Breast epithelium (tissue), 4 donors: ENCODE measurements at regions not wholly inside any gene's neighbourhood (a gene's known extent, or its start where the extent isn't known, plus 50 kb on each side); places are given as distances from the start of the nearest gene placed in this dataset.

Source experiments
- DNase-seq, 2 donors: peaks; one replicate each; pipeline ENCODE4 v3.0.0-alpha.2; 2019; ENCODE audit warnings: low spot score in 2 of 2
- H3K27ac ChIP-seq, 2 donors: fragments of 200-600 bp; sonication (generic) in 1 of 2; one replicate each; pipeline ENCODE4 v1.5.1; 2016 to 2019; ENCODE audit warnings: mild to moderate bottlenecking in 1 of 2
- H3K27me3 ChIP-seq, 2 donors: fragments of 200-600 bp; sonication (generic) in 1 of 2; one replicate each; pipeline versions ENCODE4 v1.5.1 to v1.6.0; 2017 to 2019; ENCODE audit warnings: control low read depth in 1 of 2, mild to moderate bottlenecking in 1 of 2
- H3K36me3 ChIP-seq: fragments of 200-600 bp; one replicate; pipeline ENCODE4 v1.5.1; 2019
- H3K4me1 ChIP-seq, 2 donors: fragments of 200-600 bp; sonication (generic); one replicate each; pipeline ENCODE4 v1.5.1; 2016 to 2019; ENCODE audit warnings: control low read depth in 1 of 2
- H3K4me3 ChIP-seq, 3 donors: fragments of 200-600 bp; sonication (generic); 1 replicate in 2 of 3; 2 replicates in 1 of 3; pipeline ENCODE4 v1.5.1; 2016 to 2019; ENCODE audit warnings: mild to moderate bottlenecking in 3 of 3, moderate library complexity in 2 of 3
- H3K9me3 ChIP-seq, 2 donors: fragments of 200-600 bp; sonication (generic) in 1 of 2; one replicate each; pipeline ENCODE4 v1.5.1; 2016 to 2019; ENCODE audit warnings: control low read depth in 1 of 2
- POLR2A ChIP-seq: fragments of 450-650 bp; IDR thresholded peaks from one replicate; pipeline ENCODE4 v1.6.1; 2016; ENCODE audit warnings: antibody characterized with exemption, mild to moderate bottlenecking, moderate library complexity
- POLR2AphosphoS5 ChIP-seq, 3 donors: sonication (generic); formaldehyde crosslinking; IDR thresholded peaks; one replicate each; pipeline ENCODE4 v1.6.1; 2017; ENCODE audit warnings: antibody characterized with exemption in 3 of 3
- intact Hi-C: fragments of 100-400 bp; cut with DNase I; formaldehyde crosslinking; loops from one replicate; pipeline ENCODE4 v1.15.1; 2023; ENCODE audit warnings: low total_unique reads
- TF ChIP-seq, protein P1 (sequence below), 3 donors: fragments of 450-650 bp; IDR thresholded peaks; one replicate each; pipeline ENCODE4 v1.5.1; 2016 to 2017; ENCODE audit warnings: antibody characterized with exemption in 3 of 3, mild to moderate bottlenecking in 3 of 3, moderate library complexity in 3 of 3

DNA sequence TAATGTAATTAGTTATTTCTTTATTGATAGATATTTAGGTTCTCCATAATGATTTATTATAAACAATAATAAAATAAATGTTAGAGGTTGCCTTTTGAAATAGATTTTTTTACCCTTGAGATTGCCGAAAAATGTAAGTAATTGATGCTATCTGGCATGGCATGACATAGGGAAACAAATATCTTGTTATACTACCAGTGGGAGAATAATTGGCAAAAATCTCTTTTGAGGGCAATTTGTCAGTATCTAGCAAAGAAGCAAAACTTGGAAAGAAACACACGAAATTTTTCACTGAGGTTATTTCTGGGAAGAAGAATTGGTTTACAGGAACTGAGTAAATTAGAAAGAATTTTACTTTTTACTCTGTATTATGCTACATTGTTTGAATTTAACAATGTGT lies 547.2 kb upstream of the SETBP1 start:
- Histone ChIP-seq H3K4me1 (no peaks in the 10 kb centered on the region), H3K27me3 (no peaks in the 10 kb centered on the region), H3K36me3 (no peaks in the 10 kb centered on the region), H3K9me3 (peaks cover 0 to 5% of the 10 kb centered on the region in 2 donors), H3K27ac (no peak overlapping the region), H3K4me3 (no peak overlapping the region)
- intact Hi-C loops = no loop called here
- no peak for DNase-seq
- TF ChIP-seq POLR2A (no peak), POLR2AphosphoS5 (IDR thresholded peaks at IDR 0.05) (no peak)
- TF ChIP-seq, protein P1, sequence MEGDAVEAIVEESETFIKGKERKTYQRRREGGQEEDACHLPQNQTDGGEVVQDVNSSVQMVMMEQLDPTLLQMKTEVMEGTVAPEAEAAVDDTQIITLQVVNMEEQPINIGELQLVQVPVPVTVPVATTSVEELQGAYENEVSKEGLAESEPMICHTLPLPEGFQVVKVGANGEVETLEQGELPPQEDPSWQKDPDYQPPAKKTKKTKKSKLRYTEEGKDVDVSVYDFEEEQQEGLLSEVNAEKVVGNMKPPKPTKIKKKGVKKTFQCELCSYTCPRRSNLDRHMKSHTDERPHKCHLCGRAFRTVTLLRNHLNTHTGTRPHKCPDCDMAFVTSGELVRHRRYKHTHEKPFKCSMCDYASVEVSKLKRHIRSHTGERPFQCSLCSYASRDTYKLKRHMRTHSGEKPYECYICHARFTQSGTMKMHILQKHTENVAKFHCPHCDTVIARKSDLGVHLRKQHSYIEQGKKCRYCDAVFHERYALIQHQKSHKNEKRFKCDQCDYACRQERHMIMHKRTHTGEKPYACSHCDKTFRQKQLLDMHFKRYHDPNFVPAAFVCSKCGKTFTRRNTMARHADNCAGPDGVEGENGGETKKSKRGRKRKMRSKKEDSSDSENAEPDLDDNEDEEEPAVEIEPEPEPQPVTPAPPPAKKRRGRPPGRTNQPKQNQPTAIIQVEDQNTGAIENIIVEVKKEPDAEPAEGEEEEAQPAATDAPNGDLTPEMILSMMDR (IDR thresholded peaks at IDR 0.05) = no peak

DNA sequence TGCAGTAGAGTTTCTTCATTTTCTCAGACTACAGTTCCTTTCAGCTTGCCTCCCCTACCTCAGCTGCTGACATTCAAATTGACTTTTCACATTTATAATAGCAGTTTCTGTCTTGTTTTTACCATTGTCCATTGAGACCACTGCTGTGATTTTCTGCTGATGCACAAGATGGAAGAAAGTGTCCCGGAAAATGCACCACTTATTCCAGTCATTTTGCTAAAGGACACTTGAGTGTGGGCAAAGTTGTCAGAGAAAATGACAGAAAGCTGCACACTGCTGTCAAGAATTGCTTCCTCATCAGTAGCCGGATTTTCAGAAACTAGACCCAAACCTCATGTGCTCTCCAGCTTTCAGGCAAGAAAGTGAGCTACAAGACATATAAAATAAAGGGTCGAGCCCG lies 546.2 kb upstream of the SETBP1 start:
- Histone ChIP-seq H3K4me1 (no peaks in the 10 kb centered on the region), H3K9me3 (peaks cover 0 to 5% of the 10 kb centered on the region in 2 donors), H3K27me3 (no peaks in the 10 kb centered on the region), H3K4me3 (no peak overlapping the region), H3K36me3 (no peaks in the 10 kb centered on the region), H3K27ac (no peak overlapping the region)
- no peak for DNase-seq
- intact Hi-C loops = no loop called here
- TF ChIP-seq POLR2A (no peak), POLR2AphosphoS5 (IDR thresholded peaks at IDR 0.05) (no peak)
- TF ChIP-seq, protein P1 (IDR thresholded peaks at IDR 0.05) = no peak

DNA sequence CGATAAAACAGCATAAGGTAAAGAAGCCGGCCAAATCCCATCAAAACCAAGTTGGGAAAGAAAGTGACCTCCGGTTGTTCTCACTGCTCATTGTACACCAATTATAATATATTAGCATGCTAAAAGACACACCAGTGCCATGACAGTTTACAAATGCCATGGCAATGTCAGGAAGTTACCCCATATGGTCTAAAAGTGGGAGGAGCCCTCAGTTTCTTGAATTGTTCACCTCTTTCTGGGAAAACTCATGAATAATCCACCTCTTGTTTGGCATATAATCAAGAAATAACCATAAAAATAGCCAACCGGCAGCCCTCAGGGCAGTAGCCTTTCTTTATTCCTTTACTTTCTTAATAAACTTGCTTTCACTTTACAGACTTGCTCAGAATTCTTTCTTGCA lies 544.9 kb upstream of the SETBP1 start:
- H3K4me3 ChIP-seq = no peak overlapping the region
- no peak overlapping the region for H3K27ac ChIP-seq
- no peak for DNase-seq
- H3K9me3 ChIP-seq = peaks cover 0 to 5% of the 10 kb centered on the region in 2 donors
- H3K27me3 ChIP-seq = no peaks in the 10 kb centered on the region
- no peaks in the 10 kb centered on the region for H3K4me1 ChIP-seq
- TF ChIP-seq, protein P1 (IDR thresholded peaks at IDR 0.05) = no peak
- no peak for TF ChIP-seq POLR2A
- TF ChIP-seq POLR2AphosphoS5 (IDR thresholded peaks at IDR 0.05) = no peak
- intact Hi-C loops = no loop called here
- H3K36me3 ChIP-seq = no peaks in the 10 kb centered on the region

DNA sequence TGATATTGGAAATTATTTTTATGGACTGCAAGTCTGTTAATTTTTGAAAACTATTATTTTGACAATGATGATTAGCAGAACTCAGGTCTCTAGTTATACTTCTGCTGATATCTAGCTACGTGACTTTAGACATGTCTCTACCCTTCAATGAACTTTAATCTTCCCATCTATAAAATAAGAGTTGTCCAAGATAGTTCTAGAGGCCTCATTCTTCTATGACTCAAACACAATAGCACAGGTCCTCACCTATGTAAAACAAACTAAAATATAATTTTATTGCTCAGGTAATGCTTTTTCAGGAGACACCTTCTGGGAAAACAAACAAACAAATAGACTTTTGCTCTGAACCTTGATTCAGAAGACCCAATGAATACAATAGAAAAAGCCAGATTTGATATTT lies 544.4 kb upstream of the SETBP1 start:
- H3K27me3 ChIP-seq = no peaks in the 10 kb centered on the region
- H3K36me3 ChIP-seq = no peaks in the 10 kb centered on the region
- no peak overlapping the region for H3K4me3 ChIP-seq
- intact Hi-C loops = no loop called here
- TF ChIP-seq POLR2AphosphoS5 (IDR thresholded peaks at IDR 0.05) (no peak), POLR2A (no peak)
- TF ChIP-seq, protein P1 (IDR thresholded peaks at IDR 0.05) = no peak
- no peaks in the 10 kb centered on the region for H3K4me1 ChIP-seq
- no peak overlapping the region for H3K27ac ChIP-seq
- peaks cover 0 to 5% of the 10 kb centered on the region in 2 donors for H3K9me3 ChIP-seq
- DNase-seq = no peak

DNA sequence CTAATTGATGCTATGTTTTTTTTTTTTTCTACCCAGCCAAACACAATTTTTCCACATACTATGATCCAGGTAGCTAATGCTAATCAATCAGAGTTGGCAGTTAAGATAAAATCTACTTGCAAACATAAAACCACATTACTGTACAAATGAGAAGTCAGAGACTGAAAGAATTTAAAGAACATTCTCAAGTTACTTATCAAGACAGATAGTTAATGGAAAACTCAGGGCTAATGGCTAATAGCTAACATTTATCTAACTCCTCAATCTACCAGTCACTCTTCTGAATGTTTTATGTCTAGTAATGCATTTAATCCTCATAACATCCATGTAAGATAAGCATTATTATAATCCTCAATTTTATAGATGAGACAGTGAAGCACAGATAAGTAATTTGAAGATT lies 537.6 kb upstream of the SETBP1 start:
- Histone ChIP-seq H3K4me3 (no peak overlapping the region), H3K4me1 (no peaks in the 10 kb centered on the region), H3K27me3 (no peaks in the 10 kb centered on the region), H3K27ac (no peak overlapping the region), H3K36me3 (no peaks in the 10 kb centered on the region), H3K9me3 (no peaks in the 10 kb centered on the region)
- intact Hi-C loops = no loop called here
- TF ChIP-seq POLR2AphosphoS5 (IDR thresholded peaks at IDR 0.05) = no peak
- no peak for TF ChIP-seq POLR2A
- TF ChIP-seq, protein P1 (IDR thresholded peaks at IDR 0.05) = no peak
- no peak for DNase-seq
